GM18870 (cell line): ENCODE measurements at regions not wholly inside any gene's neighbourhood (a gene's known extent, or its start where the extent isn't known, plus 50 kb on each side); places are given as distances from the start of the nearest gene placed in this dataset.
"Not testable (repeated sequence)": the region's sequence is repeated elsewhere in the genome, so short reads cannot be mapped to it uniquely, and the experiment has no call there.

Experiments used
- ATAC-seq: cut with Tn5 transposase; IDR thresholded peaks from one replicate; pipeline ENCODE4 v1.9.1; 2021; ENCODE audit warnings: moderate library complexity; ENCODE audit not compliant: unreplicated experiment

DNA sequence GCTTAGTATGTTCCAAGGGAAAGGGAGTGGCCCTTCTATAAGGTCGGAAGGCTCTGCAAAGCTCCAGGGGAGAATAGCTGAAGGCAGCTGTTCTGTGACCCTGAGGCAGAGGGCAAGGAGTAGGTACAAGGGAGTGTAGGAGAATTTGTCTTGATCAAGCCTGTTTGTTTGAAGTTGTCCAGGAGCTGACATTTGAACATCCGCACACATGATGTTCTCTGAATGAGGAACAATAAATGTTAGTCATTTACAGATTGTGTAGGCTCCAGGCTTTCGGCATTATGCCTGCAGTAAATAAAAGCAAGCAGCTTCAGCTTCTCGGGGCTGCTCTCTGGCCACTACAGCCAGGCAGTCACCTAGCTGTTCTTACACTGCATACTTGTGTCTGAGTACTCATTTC is 52.7 kb downstream of the CTAGE6 start:
- not testable (repeated sequence) for ATAC-seq

DNA sequence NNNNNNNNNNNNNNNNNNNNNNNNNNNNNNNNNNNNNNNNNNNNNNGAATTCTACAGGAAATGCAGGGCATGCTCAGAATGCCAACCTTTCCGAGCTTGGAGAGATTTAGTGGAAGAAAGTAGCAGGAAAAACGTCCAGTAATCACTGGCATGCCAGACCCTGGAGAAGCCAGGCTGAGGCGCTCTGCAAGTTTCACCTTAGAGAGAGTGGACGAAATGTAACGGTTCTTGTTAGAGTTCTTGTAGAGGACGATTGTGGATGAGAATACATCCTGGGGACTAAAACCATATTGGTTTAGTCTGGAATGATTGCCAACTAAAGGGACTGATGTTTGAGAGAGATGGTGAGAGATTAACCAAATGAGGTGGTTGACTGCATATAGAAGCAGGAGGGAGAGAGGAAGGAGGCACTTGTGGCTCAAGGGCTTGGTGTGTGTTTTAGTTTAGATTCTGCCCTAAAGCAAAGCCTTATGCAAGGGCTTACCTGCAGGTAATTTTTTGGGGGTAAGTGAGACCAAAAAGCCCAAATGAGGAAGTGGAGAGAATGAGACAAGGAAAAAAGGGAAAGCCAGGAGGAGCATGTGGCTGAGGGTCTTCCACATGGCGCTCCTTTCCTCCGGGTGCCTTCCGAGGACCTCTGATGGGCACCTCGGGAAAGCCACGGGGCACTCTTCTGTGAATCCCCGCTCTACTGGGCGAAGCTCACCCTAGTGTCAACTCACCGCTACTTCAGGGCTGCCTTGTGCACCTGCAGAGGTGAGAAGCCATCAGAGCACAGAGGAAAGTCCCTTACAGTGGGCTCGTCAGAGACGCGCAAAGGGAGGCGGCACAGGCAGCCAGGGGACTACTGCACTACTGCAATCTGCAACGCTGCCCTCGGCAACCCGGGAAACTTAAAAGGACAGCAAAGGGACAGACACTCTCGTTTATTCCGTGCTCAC is 56.5 kb downstream of the CTAGE6 start:
- ATAC-seq: peak; percentile 99
